ENCODE measurements at regions not wholly inside any gene's neighbourhood (a gene's known extent, or its start where the extent isn't known, plus 50 kb on each side); places are given as distances from the start of the nearest gene placed in this dataset.

- Histone ChIP-seq H3K36me3 (replicated peaks in 1 of 2; ENCODE audit: control extremely low read depth in 1 of 2, control insufficient read depth in 1 of 2, extremely low read depth in 1 of 2, insufficient read depth in 2 of 2, low read length in 1 of 2) (no peaks in the 10 kb centered on the region), H2AFZ (ENCODE audit: insufficient read depth, low read depth, low read length, poor library complexity, severe bottlenecking) (no peak overlapping the region), H3K9ac (ENCODE audit: low read length) (no peak overlapping the region), H3K27me3 (replicated peaks in 1 of 4; ENCODE audit: control extremely low read depth in 1 of 4, control insufficient read depth in 3 of 4, insufficient read depth in 4 of 4, low read length in 3 of 4) (no peaks in the 10 kb centered on the region), H3K27ac (ENCODE audit: low read length in 2 of 2) (no peak overlapping the region), H4K20me1 (ENCODE audit: control insufficient read depth, insufficient read depth, low read length, poor library complexity, severe bottlenecking) (no peaks in the 10 kb centered on the region), H3K4me3 (ENCODE audit: control extremely low read depth in 1 of 5, extremely low read depth in 1 of 5, insufficient read depth in 1 of 5, low read depth in 2 of 5, low read length in 4 of 5) (no peak overlapping the region), H3K9me3 (ENCODE audit: control extremely low read depth in 1 of 3, control insufficient read depth in 2 of 3, insufficient read depth in 1 of 3, low read length in 2 of 3) (no peaks in the 10 kb centered on the region), H3K4me1 (ENCODE audit: control insufficient read depth in 2 of 2, insufficient read depth in 2 of 2, low read length in 2 of 2) (no peaks in the 10 kb centered on the region), H3K79me2 (ENCODE audit: control insufficient read depth, insufficient read depth, low read length) (no peaks in the 10 kb centered on the region), H3K4me2 (replicated peaks; ENCODE audit: low read depth, low read length, poor library complexity, severe bottlenecking) (no peak overlapping the region)
- TF ChIP-seq EZH2 (IDR thresholded peaks at IDR 0.05; ENCODE audit: borderline replicate concordance, insufficient read depth, low read depth, low read length, poor library complexity, severe bottlenecking) (no peak), CTCF (IDR thresholded peaks at IDR 0.05) (no peak)
- Mint-ChIP-seq H3K4me3 (no peak overlapping the region), H3K9me3 (ENCODE audit: insufficient read depth) (no peaks in the 10 kb centered on the region), H3K27me3 (peaks cover 16% of the 10 kb centered on the region), H3K27ac (no peak overlapping the region), H3K4me1 (peaks cover 5% of the 10 kb centered on the region)
- intact Hi-C loops (cut with micrococcal nuclease), result no loop called here
- DNase-seq, result no peak
- CTCF ChIA-PET, result interaction anchor here (1.0 to 1.5 kb wide), 2 partner anchors 35 to 206 kb away, joined by 3 read pairs; no protein-coding TSS in a partner anchor
- ATAC-seq (ENCODE audit: low read depth), result no peak
- POLR2A ChIA-PET, result no interaction called here
- WGBS (ENCODE audit: insufficient coverage), result no CpG with 5 or more reads among the region's 1 CpG
Observed at GRCh38 chr2:105580870-105581554, 163.7 kb upstream of the NCK2 start.

GRCh38 chr2:105580216-105580615 lies 164.5 kb upstream of the NCK2 start:
- no peaks in the 10 kb centered on the region for H4K20me1 ChIP-seq (ENCODE audit: control insufficient read depth, insufficient read depth, low read length, poor library complexity, severe bottlenecking)
- H3K4me1 Mint-ChIP-seq, result peaks cover 5% of the 10 kb centered on the region
- no peaks in the 10 kb centered on the region for H3K79me2 ChIP-seq (ENCODE audit: control insufficient read depth, insufficient read depth, low read length)
- no peak overlapping the region for H3K4me3 Mint-ChIP-seq
- H3K36me3 ChIP-seq (replicated peaks in 1 of 2; ENCODE audit: control extremely low read depth in 1 of 2, control insufficient read depth in 1 of 2, extremely low read depth in 1 of 2, insufficient read depth in 2 of 2, low read length in 1 of 2), result no peaks in the 10 kb centered on the region
- peaks cover 16% of the 10 kb centered on the region for H3K27me3 Mint-ChIP-seq
- peaks cover 0 to 7% (median 0%) of the 10 kb centered on the region in 4 experiments for H3K27me3 ChIP-seq (replicated peaks in 1 of 4; ENCODE audit: control extremely low read depth in 1 of 4, control insufficient read depth in 3 of 4, insufficient read depth in 4 of 4, low read length in 3 of 4)
- POLR2A ChIA-PET, result no interaction called here
- H3K4me3 ChIP-seq (ENCODE audit: control extremely low read depth in 1 of 5, extremely low read depth in 1 of 5, insufficient read depth in 1 of 5, low read depth in 2 of 5, low read length in 4 of 5), result no peak overlapping the region
- H3K9ac ChIP-seq (ENCODE audit: low read length), result no peak overlapping the region
- no peaks in the 10 kb centered on the region for H3K4me1 ChIP-seq (ENCODE audit: control insufficient read depth in 2 of 2, insufficient read depth in 2 of 2, low read length in 2 of 2)
- TF ChIP-seq EZH2 (IDR thresholded peaks at IDR 0.05; ENCODE audit: borderline replicate concordance, insufficient read depth, low read depth, low read length, poor library complexity, severe bottlenecking), result no peak
- no peak for TF ChIP-seq CTCF (IDR thresholded peaks at IDR 0.05)
- CTCF ChIA-PET, result no interaction called here
- no peak overlapping the region for H3K27ac Mint-ChIP-seq
- no peak for DNase-seq
- no peak overlapping the region for H3K4me2 ChIP-seq (replicated peaks; ENCODE audit: low read depth, low read length, poor library complexity, severe bottlenecking)
- no peaks in the 10 kb centered on the region for H3K9me3 Mint-ChIP-seq (ENCODE audit: insufficient read depth)
- intact Hi-C loops (cut with micrococcal nuclease), result no loop called here
- no peaks in the 10 kb centered on the region for H3K9me3 ChIP-seq (ENCODE audit: control extremely low read depth in 1 of 3, control insufficient read depth in 2 of 3, insufficient read depth in 1 of 3, low read length in 2 of 3)
- no peak overlapping the region for H3K27ac ChIP-seq (ENCODE audit: low read length in 2 of 2)
- 89% methylated on average over 4 of the region's 5 CpGs for WGBS (ENCODE audit: insufficient coverage)
- H2AFZ ChIP-seq (ENCODE audit: insufficient read depth, low read depth, low read length, poor library complexity, severe bottlenecking), result no peak overlapping the region
- ATAC-seq (ENCODE audit: low read depth), result no peak
